SJSA1 (cell line): ENCODE measurements at regions not wholly inside any gene's neighbourhood (a gene's known extent, or its start where the extent isn't known, plus 50 kb on each side); places are given as distances from the start of the nearest gene placed in this dataset.
A peak's percentile ranks its signal among the peaks of the same experiment; 100 is the strongest.

Experiments
- DNase-seq, 2 experiments: peaks; one replicate each; pipeline ENCODE4 v3.0.0-alpha.2; 2015 to 2020; ENCODE audit warnings: low spot score in 2 of 2, low read depth in 1 of 2
- H3K27ac ChIP-seq: fragments of 250-450 bp; sonication (Bioruptor Pico); 2 replicates; pipeline ENCODE4 v1.5.1; 2020; ENCODE audit warnings: mild to moderate bottlenecking, moderate library complexity
- H3K27me3 ChIP-seq: fragments of 250-450 bp; sonication (Bioruptor Pico); replicated peaks from 2 replicates; pipeline ENCODE4 v1.5.1; 2020; ENCODE audit warnings: mild to moderate bottlenecking, moderate library complexity
- H3K36me3 ChIP-seq: fragments of 250-450 bp; sonication (Bioruptor Pico); 2 replicates; pipeline ENCODE4 v1.5.1; 2020; ENCODE audit warnings: mild to moderate bottlenecking
- H3K4me1 ChIP-seq: fragments of 250-450 bp; sonication (Bioruptor Pico); replicated peaks from 2 replicates; pipeline ENCODE4 v1.6.1; 2021; ENCODE audit warnings: mild to moderate bottlenecking
- H3K4me3 ChIP-seq: fragments of 250-450 bp; sonication (Bioruptor Pico); 2 replicates; pipeline ENCODE4 v1.5.1; 2020; ENCODE audit warnings: mild to moderate bottlenecking
- H3K9me3 ChIP-seq: fragments of 250-450 bp; sonication (Bioruptor Pico); replicated peaks from 2 replicates; pipeline ENCODE4 v1.5.1; 2020; ENCODE audit warnings: mild to moderate bottlenecking

DNA sequence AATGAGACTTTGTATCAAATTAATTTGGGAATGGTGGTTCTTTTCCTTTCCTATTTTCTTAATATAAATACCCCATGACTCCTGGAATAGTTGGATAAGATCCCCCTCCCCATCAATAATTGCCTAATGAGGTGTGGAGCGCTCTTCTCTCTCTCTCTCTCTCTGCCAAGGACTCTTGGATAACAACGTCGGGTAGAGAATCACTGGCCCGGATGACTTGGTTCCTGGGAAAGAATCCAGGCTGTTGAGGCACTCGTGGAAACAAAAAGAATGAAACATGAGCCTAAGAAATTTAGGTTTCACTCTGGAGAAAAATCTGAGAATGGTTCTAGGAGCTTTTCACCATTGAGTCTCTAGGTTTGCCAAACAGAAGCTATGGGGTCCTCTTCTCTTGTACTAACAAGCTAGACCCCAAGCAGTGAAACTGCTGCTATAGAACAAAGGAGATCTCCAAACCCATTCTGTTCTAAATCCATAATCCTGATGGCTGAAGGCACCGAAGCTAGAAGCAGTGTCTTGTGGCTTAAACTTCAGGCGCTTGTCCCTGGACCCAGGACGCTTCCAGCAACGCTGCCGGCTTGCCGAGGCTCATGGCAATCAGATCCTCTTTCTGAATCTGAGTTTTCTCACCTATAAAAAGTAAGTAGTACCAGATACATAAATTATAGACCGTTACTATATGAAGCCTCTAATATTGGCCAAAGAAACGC is 241.6 kb upstream of the BTBD3 start:
- no peak overlapping the region for H3K4me3 ChIP-seq
- no peak for DNase-seq

DNA sequence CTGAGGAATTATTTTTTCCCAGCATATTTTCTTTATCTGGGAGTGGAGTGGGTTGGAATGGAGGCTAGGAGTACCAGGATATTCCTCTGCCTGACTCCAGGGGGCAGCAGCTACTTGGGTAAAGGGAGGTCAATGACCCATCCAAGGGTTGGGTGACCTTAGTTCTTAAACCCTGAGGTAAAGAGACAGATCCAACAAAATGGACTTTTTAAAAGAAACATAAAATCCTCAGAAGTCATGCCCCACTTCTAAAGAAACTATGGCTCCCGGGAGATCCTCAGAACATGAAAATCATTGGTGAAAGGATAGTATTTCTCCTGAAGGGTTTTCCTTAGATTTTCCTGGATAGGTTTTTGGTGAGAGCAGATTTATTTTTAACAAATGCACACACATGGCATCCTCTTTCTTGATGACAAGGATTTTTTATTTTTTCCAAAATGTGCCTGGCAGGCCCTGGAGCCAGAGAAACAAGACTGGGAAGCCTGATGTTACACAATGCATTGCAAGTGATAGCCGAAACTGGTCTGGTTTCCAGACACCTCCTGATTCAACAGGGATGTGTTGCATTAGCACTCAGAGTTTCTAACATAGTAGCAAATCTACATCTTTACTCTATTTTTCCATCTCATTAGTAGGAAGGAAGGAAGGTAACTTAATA is 240.9 kb upstream of the BTBD3 start:
- Histone ChIP-seq H3K36me3 (no peaks in the 10 kb centered on the region), H3K4me3 (no peak overlapping the region)

More for the DNA sequence above, 241.6 kb upstream of the BTBD3 start:
- H3K36me3 ChIP-seq = no peaks in the 10 kb centered on the region
- H3K27me3 ChIP-seq = no peaks in the 10 kb centered on the region
- no peak overlapping the region for H3K27ac ChIP-seq
- H3K9me3 ChIP-seq = no peaks in the 10 kb centered on the region
- no peaks in the 10 kb centered on the region for H3K4me1 ChIP-seq

GRCh38 chr20:11677428-11677827 is 240.3 kb upstream of the BTBD3 start:
- DNase-seq = no peak
- H3K36me3 ChIP-seq = no peaks in the 10 kb centered on the region
- H3K27ac ChIP-seq = no peak overlapping the region

More for the DNA sequence above, 240.9 kb upstream of the BTBD3 start:
- DNase-seq = peak; percentile 31 to 52
- H3K9me3 ChIP-seq = no peaks in the 10 kb centered on the region
- no peaks in the 10 kb centered on the region for H3K4me1 ChIP-seq
- no peaks in the 10 kb centered on the region for H3K27me3 ChIP-seq
- H3K27ac ChIP-seq = no peak overlapping the region

GRCh38 chr20:11677836-11678235 is 239.9 kb upstream of the BTBD3 start:
- no peak overlapping the region for H3K27ac ChIP-seq
- no peaks in the 10 kb centered on the region for H3K4me1 ChIP-seq
- H3K4me3 ChIP-seq = no peak overlapping the region
- no peaks in the 10 kb centered on the region for H3K27me3 ChIP-seq
- no peaks in the 10 kb centered on the region for H3K36me3 ChIP-seq
- no peaks in the 10 kb centered on the region for H3K9me3 ChIP-seq
- DNase-seq = no peak

More at GRCh38 chr20:11677428-11677827, 240.3 kb upstream of the BTBD3 start:
- Histone ChIP-seq H3K27me3 (no peaks in the 10 kb centered on the region), H3K4me3 (no peak overlapping the region), H3K9me3 (no peaks in the 10 kb centered on the region), H3K4me1 (no peaks in the 10 kb centered on the region)

DNA sequence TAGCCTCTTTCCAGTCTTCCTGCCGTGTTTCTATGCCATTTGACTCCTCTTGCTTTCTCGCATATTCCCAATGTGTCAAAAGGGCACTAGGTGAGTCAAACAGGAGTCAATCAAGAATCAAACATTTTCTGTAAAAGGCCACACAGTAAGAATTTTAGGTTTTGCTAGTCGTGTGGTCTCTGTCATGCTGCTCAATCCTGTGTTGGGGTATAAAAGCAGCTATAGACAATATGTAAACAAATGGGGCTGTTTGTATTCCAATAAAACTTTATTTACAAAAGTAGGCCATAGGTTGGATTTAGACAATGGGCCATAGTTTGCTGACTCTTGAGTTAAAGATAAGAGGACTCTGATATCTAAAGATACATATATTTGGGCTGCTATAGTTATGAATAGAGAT is 235.4 kb upstream of the BTBD3 start:
- Histone ChIP-seq H3K27me3 (no peaks in the 10 kb centered on the region), H3K4me3 (no peak overlapping the region), H3K27ac (no peak overlapping the region), H3K36me3 (no peaks in the 10 kb centered on the region), H3K9me3 (no peaks in the 10 kb centered on the region), H3K4me1 (no peaks in the 10 kb centered on the region)
- DNase-seq = no peak

GRCh38 chr20:11686195-11686594 is 231.5 kb upstream of the BTBD3 start:
- H3K27me3 ChIP-seq = no peaks in the 10 kb centered on the region
- no peaks in the 10 kb centered on the region for H3K36me3 ChIP-seq
- H3K4me3 ChIP-seq = no peak overlapping the region
- no peaks in the 10 kb centered on the region for H3K4me1 ChIP-seq
- DNase-seq = no peak
- H3K9me3 ChIP-seq = no peaks in the 10 kb centered on the region
- H3K27ac ChIP-seq = no peak overlapping the region

GRCh38 chr20:11686820-11687543 is 230.7 kb upstream of the BTBD3 start:
- Histone ChIP-seq H3K36me3 (no peaks in the 10 kb centered on the region), H3K27me3 (no peaks in the 10 kb centered on the region), H3K4me3 (no peak overlapping the region), H3K27ac (no peak overlapping the region), H3K4me1 (no peaks in the 10 kb centered on the region), H3K9me3 (no peaks in the 10 kb centered on the region)
- no peak for DNase-seq

DNA sequence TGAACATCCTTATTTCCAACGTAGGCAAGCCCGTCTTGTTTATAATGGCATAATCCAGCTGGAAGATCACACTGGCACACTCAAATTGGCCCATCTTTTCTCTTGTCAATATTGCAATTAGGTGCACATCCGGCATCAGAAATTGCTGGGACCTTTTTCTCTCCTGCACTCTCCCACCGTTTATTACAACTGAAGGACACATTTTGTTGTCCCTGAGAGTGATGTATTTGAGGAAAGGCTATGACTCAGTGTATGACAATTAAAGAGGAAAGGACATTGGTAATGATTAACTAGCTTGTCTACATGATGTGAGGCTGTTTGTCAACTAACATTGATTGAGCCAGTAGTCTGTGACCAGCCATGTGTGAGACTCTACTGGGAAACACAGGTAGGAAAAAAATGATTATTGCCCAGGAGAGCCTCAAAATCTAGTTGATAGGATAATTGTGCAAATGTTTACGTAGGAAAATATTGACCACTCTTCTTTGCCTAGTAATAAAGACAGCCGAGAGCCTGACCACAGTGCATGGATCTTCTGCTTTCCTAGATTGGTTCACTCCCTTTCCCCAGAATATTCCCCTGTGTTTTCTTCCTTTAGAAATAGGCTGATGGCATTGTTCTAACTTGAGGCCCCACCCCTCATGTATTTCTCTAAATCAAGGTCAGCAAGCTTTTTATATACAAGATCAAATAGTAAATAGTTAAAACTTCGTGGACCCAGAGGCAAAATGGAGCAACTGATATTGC is 230.0 kb upstream of the BTBD3 start:
- Histone ChIP-seq H3K4me3 (no peak overlapping the region), H3K9me3 (no peaks in the 10 kb centered on the region), H3K27ac (no peak overlapping the region), H3K27me3 (no peaks in the 10 kb centered on the region), H3K4me1 (no peaks in the 10 kb centered on the region), H3K36me3 (no peaks in the 10 kb centered on the region)
- DNase-seq = no peak

GRCh38 chr20:11689262-11689661 is 228.4 kb upstream of the BTBD3 start:
- Histone ChIP-seq H3K9me3 (no peaks in the 10 kb centered on the region), H3K4me3 (no peak overlapping the region), H3K27me3 (no peaks in the 10 kb centered on the region), H3K36me3 (no peaks in the 10 kb centered on the region), H3K27ac (no peak overlapping the region), H3K4me1 (no peaks in the 10 kb centered on the region)
- no peak for DNase-seq

DNA sequence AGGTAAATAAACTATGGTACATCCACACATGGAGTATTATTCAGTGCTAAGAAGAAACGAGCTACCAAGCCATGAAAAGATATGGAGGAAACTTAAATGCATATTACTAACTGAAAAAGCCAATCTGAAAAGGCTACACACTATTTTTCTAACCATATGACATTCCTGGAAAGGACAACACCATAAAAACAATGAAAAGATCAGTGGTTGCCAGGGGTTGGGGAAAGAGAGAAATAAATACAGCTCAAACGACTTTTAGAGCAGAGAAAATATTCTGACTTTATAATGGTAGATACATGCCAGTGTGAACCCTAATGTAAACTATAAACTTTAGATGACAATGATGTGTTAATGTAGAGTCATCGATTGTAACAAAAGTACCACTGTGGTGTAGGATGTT is 225.9 kb upstream of the BTBD3 start:
- Histone ChIP-seq H3K27ac (no peak overlapping the region), H3K4me3 (no peak overlapping the region), H3K27me3 (no peaks in the 10 kb centered on the region), H3K9me3 (no peaks in the 10 kb centered on the region), H3K4me1 (no peaks in the 10 kb centered on the region), H3K36me3 (no peaks in the 10 kb centered on the region)
- no peak for DNase-seq

GRCh38 chr20:11692567-11692966 is 225.1 kb upstream of the BTBD3 start:
- DNase-seq = no peak
- H3K4me1 ChIP-seq = no peaks in the 10 kb centered on the region
- H3K36me3 ChIP-seq = no peaks in the 10 kb centered on the region
- no peaks in the 10 kb centered on the region for H3K9me3 ChIP-seq
- H3K27me3 ChIP-seq = no peaks in the 10 kb centered on the region
- no peak overlapping the region for H3K27ac ChIP-seq
- H3K4me3 ChIP-seq = no peak overlapping the region

DNA sequence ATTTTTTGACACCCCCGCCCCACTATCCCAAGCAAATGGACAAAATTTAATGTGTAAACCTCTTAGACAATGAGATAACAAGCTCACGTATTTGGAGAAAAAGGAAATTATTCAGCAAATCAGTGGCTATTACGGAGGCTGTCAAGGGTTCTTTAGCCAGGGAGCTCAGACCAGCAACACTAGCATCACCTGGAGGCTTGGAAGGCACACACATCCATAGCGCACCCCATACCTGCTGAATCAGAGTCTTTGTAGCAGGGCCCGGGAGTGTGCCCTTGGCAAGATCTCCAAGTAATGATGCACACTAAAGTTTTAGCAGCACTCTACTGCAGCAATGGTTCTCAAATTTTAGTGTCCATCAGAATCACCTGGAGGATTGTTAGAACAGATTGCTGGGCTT is 223.2 kb upstream of the BTBD3 start:
- Histone ChIP-seq H3K4me3 (no peak overlapping the region), H3K4me1 (no peaks in the 10 kb centered on the region), H3K27me3 (no peaks in the 10 kb centered on the region), H3K9me3 (no peaks in the 10 kb centered on the region), H3K36me3 (no peaks in the 10 kb centered on the region), H3K27ac (no peak overlapping the region)
- DNase-seq = no peak

GRCh38 chr20:11697055-11697454 is 220.6 kb upstream of the BTBD3 start:
- no peak for DNase-seq
- no peaks in the 10 kb centered on the region for H3K36me3 ChIP-seq
- no peaks in the 10 kb centered on the region for H3K9me3 ChIP-seq
- no peaks in the 10 kb centered on the region for H3K27me3 ChIP-seq
- no peak overlapping the region for H3K27ac ChIP-seq
- no peaks in the 10 kb centered on the region for H3K4me1 ChIP-seq
- H3K4me3 ChIP-seq = no peak overlapping the region

GRCh38 chr20:11697646-11698045 is 220.0 kb upstream of the BTBD3 start:
- Histone ChIP-seq H3K27ac (no peak overlapping the region), H3K4me3 (no peak overlapping the region), H3K9me3 (no peaks in the 10 kb centered on the region), H3K27me3 (no peaks in the 10 kb centered on the region), H3K36me3 (no peaks in the 10 kb centered on the region), H3K4me1 (no peaks in the 10 kb centered on the region)
- DNase-seq = no peak
